Fibroblast of skin of left biceps (primary cell): ENCODE measurements at regions not wholly inside any gene's neighbourhood (a gene's known extent, or its start where the extent isn't known, plus 50 kb on each side); places are given as distances from the start of the nearest gene placed in this dataset.

ENCODE experiments used
- DNase-seq, 2 experiments: peaks; one replicate each; pipeline ENCODE4 v3.0.0-alpha.2; 2013; ENCODE audit warnings: low read depth in 2 of 2

- no peak for DNase-seq
Observed at GRCh38 chr12:24560192-24560775, 388.6 kb downstream of the BCAT1 start.

- DNase-seq: no peak
Observed at GRCh38 chr12:24557738-24558137, 391.2 kb downstream of the BCAT1 start.

- no peak for DNase-seq
Observed at GRCh38 chr12:24555730-24556129, 393.2 kb downstream of the BCAT1 start.

GRCh38 chr12:24554612-24555295, 394.1 kb downstream of the BCAT1 start:
- DNase-seq: no peak

- DNase-seq: no peak
Observed at GRCh38 chr12:24553259-24553658, 395.6 kb downstream of the BCAT1 start.

- no peak for DNase-seq
Observed at GRCh38 chr12:24551163-24551786, 397.6 kb downstream of the BCAT1 start.

- no peak for DNase-seq
Observed at GRCh38 chr12:24550609-24551008, 398.3 kb downstream of the BCAT1 start.

GRCh38 chr12:24546661-24547060, 402.2 kb downstream of the BCAT1 start:
- no peak for DNase-seq

- no peak for DNase-seq
Observed at GRCh38 chr12:24546084-24546483, 402.8 kb downstream of the BCAT1 start.

- DNase-seq: no peak
Observed at GRCh38 chr12:24544368-24544767, 404.5 kb downstream of the BCAT1 start.

- DNase-seq: no peak
Observed at GRCh38 chr12:24541193-24541871, 407.6 kb downstream of the BCAT1 start.

- no peak for DNase-seq
Observed at GRCh38 chr12:24539646-24540045, 409.3 kb downstream of the BCAT1 start.

GRCh38 chr12:24537083-24537860, 411.6 kb downstream of the BCAT1 start:
- DNase-seq: no peak

- no peak for DNase-seq
Observed at GRCh38 chr12:24535334-24536069, 413.4 kb downstream of the BCAT1 start.

GRCh38 chr12:24534622-24535021, 414.3 kb downstream of the BCAT1 start:
- DNase-seq: no peak

GRCh38 chr12:24533716-24534352, 415.1 kb downstream of the BCAT1 start:
- no peak for DNase-seq

- no peak for DNase-seq
Observed at GRCh38 chr12:24530689-24531088, 418.2 kb downstream of the BCAT1 start.

GRCh38 chr12:24527102-24527501, 421.8 kb downstream of the BCAT1 start:
- DNase-seq: no peak

GRCh38 chr12:24522736-24523135, 426.2 kb downstream of the BCAT1 start:
- no peak for DNase-seq

GRCh38 chr12:24519759-24520158, 429.1 kb downstream of the BCAT1 start:
- DNase-seq: no peak

GRCh38 chr12:24517000-24517399, 431.9 kb downstream of the BCAT1 start:
- no peak for DNase-seq
